Karpas-422 (cell line): ENCODE measurements at regions not wholly inside any gene's neighbourhood (a gene's known extent, or its start where the extent isn't known, plus 50 kb on each side); places are given as distances from the start of the nearest gene placed in this dataset.
"Not testable (repeated sequence)": the region's sequence is repeated elsewhere in the genome, so short reads cannot be mapped to it uniquely, and the experiment has no call there.

ENCODE experiments used
- DNase-seq: peaks from one replicate; pipeline ENCODE4 v3.0.0-alpha.2; 2015
- H2AFZ ChIP-seq: fragments of 200-600 bp; sonication (generic); 2 replicates; pipeline ENCODE4 v1.6.1; 2014; ENCODE audit warnings: antibody characterized with exemption, low read length, mixed read lengths
- H3K27ac ChIP-seq: fragments of 200-600 bp; sonication (generic); 2 replicates; pipeline ENCODE4 v1.5.1; 2014; ENCODE audit warnings: mild to moderate bottlenecking, low read length, moderate library complexity
- H3K27me3 ChIP-seq: fragments of 200-600 bp; sonication (generic); 2 replicates; pipeline ENCODE4 v1.6.1; 2014; ENCODE audit warnings: low read length, mixed read lengths
- H3K36me3 ChIP-seq: fragments of 200-600 bp; sonication (generic); 2 replicates; pipeline ENCODE4 v1.6.1; 2014; ENCODE audit warnings: low read length, mixed read lengths; ENCODE audit not compliant: insufficient read depth
- H3K4me1 ChIP-seq: fragments of 200-600 bp; sonication (generic); 2 replicates; pipeline ENCODE4 v1.6.1; 2014; ENCODE audit warnings: mild to moderate bottlenecking, low read length, mixed read lengths
- H3K4me2 ChIP-seq: fragments of 200-600 bp; sonication (generic); 2 replicates; pipeline ENCODE4 v1.6.1; 2014; ENCODE audit warnings: low read length, low read depth, mild to moderate bottlenecking; ENCODE audit not compliant: poor library complexity, severe bottlenecking
- H3K4me3 ChIP-seq: fragments of 200-600 bp; sonication (generic); 2 replicates; pipeline ENCODE4 v1.5.1; 2014; ENCODE audit warnings: mild to moderate bottlenecking, antibody characterized with exemption, low read length, mixed read lengths
- H3K79me2 ChIP-seq: fragments of 200-600 bp; sonication (generic); 2 replicates; pipeline ENCODE4 v1.6.1; 2014; ENCODE audit warnings: mild to moderate bottlenecking, low read length, mixed read lengths
- H3K9ac ChIP-seq: fragments of 200-600 bp; sonication (generic); 2 replicates; pipeline ENCODE4 v1.6.0; 2014; ENCODE audit warnings: low read length
- H3K9me2 ChIP-seq: fragments of 200-600 bp; sonication (generic), shearing (Covaris generic); replicated peaks from 2 replicates; pipeline ENCODE4 v1.6.0; 2014; ENCODE audit warnings: mild to moderate bottlenecking, low read length, moderate library complexity; ENCODE audit not compliant: insufficient read depth
- H3K9me3 ChIP-seq: fragments of 300-700, 200-600 bp; sonication (generic); 2 replicates; pipeline ENCODE4 v1.6.1; 2014; ENCODE audit warnings: low read length, mixed read lengths
- H4K20me1 ChIP-seq: fragments of 200-600 bp; sonication (generic); 2 replicates; pipeline ENCODE4 v1.6.1; 2014; ENCODE audit warnings: mild to moderate bottlenecking, antibody characterized with exemption, low read length, low read depth; ENCODE audit not compliant: insufficient read depth

GRCh38 chr9:38131729-38132128 is 62.7 kb upstream of the SHB start:
- Histone ChIP-seq H2AFZ (no peak overlapping the region), H3K79me2 (no peaks in the 10 kb centered on the region), H3K4me3 (no peak overlapping the region), H3K4me1 (no peaks in the 10 kb centered on the region), H3K9me2 (no peaks in the 10 kb centered on the region), H3K27me3 (peaks cover 4% of the 10 kb centered on the region; the same call in 1 of the 2 replicates), H4K20me1 (no peaks in the 10 kb centered on the region), H3K27ac (no peak overlapping the region), H3K36me3 (no peaks in the 10 kb centered on the region), H3K4me2 (no peak overlapping the region), H3K9ac (no peak overlapping the region), H3K9me3 (no peaks in the 10 kb centered on the region)
- no peak for DNase-seq

DNA sequence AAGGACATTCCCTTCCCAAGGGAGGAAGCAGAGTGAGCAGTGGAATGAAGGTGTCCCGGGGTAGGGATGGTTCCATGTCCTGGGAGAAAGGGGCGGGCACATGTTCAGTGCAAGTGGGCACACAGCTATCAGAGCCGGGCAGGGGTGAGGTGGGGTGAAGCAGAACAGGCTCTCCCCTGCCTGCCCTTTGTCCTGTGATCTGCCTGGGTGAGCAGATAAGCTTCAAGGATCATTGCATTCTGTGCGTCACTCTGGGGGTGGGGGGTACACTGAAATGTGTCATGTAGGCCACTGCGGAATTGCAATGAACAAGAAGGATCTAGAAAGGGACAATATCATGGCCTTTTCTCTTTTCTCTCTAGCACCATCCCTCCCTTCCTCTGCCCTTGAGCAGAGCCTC is 61.7 kb upstream of the SHB start:
- Histone ChIP-seq H4K20me1 (no peaks in the 10 kb centered on the region), H3K79me2 (no peaks in the 10 kb centered on the region), H3K4me1 (no peaks in the 10 kb centered on the region), H2AFZ (no peak overlapping the region), H3K9me2 (no peaks in the 10 kb centered on the region), H3K27ac (no peak overlapping the region), H3K9me3 (no peaks in the 10 kb centered on the region), H3K4me3 (no peak overlapping the region), H3K9ac (no peak overlapping the region), H3K27me3 (peaks cover 4% of the 10 kb centered on the region; the same call in 1 of the 2 replicates), H3K4me2 (no peak overlapping the region), H3K36me3 (no peaks in the 10 kb centered on the region)
- no peak for DNase-seq

GRCh38 chr9:38129366-38129765 is 60.3 kb upstream of the SHB start:
- no peak overlapping the region for H3K9ac ChIP-seq
- DNase-seq: no peak
- H3K4me3 ChIP-seq: no peak overlapping the region
- no peaks in the 10 kb centered on the region for H3K4me1 ChIP-seq
- H2AFZ ChIP-seq: no peak overlapping the region
- H3K36me3 ChIP-seq: no peaks in the 10 kb centered on the region
- H3K9me3 ChIP-seq: no peaks in the 10 kb centered on the region
- H3K27me3 ChIP-seq: peaks cover 4% of the 10 kb centered on the region; the same call in 1 of the 2 replicates
- H3K9me2 ChIP-seq: no peaks in the 10 kb centered on the region
- H3K79me2 ChIP-seq: no peaks in the 10 kb centered on the region
- H3K4me2 ChIP-seq: no peak overlapping the region
- H4K20me1 ChIP-seq: no peaks in the 10 kb centered on the region
- H3K27ac ChIP-seq: no peak overlapping the region

DNA sequence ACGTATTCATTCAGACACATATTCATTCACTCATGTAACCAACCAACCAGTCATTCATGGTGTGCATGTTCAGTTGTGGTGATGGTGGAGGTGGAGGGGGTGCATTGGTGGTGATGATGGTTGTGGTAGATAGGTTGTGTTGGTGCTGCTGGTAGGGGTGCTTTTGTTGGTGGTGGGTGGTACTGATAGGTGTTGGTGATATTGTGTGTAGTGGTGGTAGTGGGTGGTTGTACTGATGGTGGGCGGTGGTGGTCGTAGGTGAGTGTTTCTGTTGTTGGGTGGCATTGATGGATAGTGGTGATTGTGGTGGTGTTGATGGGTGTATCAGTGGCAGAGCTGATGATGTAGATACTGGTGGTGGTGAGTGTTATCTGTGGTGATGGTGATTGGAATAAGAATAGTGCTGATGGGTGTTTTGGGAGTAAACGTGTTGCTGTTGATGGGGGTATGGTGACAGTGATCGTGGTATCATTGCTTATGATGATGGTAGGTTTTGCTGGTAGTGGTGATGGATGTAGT is 59.8 kb upstream of the SHB start:
- Histone ChIP-seq H3K36me3 (no peaks in the 10 kb centered on the region), H3K79me2 (no peaks in the 10 kb centered on the region), H3K9me2 (no peaks in the 10 kb centered on the region), H2AFZ (no peak overlapping the region), H3K4me1 (no peaks in the 10 kb centered on the region), H3K9me3 (no peaks in the 10 kb centered on the region), H3K4me3 (no peak overlapping the region), H3K9ac (no peak overlapping the region), H3K27me3 (peaks cover 4% of the 10 kb centered on the region; the same call in 1 of the 2 replicates), H4K20me1 (no peaks in the 10 kb centered on the region), H3K4me2 (no peak overlapping the region), H3K27ac (no peak overlapping the region)
- no peak for DNase-seq

DNA sequence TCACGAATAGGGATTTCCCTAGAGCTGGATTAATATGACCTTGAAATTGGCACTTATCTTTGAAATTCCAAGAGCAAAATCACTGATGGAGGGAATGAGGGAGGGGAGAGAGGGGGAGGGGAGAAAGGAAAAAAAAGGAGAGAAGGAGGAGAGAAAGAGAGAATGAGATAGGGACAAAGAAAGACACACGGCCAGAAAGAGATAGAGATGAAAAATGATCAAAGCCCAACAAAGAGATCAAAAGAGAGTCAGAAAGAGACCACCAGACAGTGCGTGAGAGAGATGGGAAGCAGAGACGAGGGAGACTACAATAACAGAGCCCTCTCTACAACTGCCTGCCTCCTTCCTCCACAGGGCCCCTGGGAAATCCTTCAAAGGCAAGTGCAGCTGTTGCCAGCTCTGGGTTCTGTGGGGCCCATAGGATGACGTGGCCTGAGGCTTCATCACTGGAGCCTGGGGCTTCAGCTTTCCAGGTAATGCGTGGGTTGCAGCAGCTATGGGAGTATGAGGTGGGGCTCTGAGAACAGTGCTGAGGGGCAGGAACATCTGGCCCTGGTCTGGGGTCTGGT is 58.3 kb upstream of the SHB start:
- no peaks in the 10 kb centered on the region for H3K36me3 ChIP-seq
- no peak overlapping the region for H3K4me3 ChIP-seq
- no peak overlapping the region for H3K4me2 ChIP-seq
- no peak for DNase-seq
- no peak overlapping the region for H3K27ac ChIP-seq
- H3K9me2 ChIP-seq: no peaks in the 10 kb centered on the region
- no peaks in the 10 kb centered on the region for H3K4me1 ChIP-seq
- H4K20me1 ChIP-seq: no peaks in the 10 kb centered on the region
- no peak overlapping the region for H2AFZ ChIP-seq
- H3K9ac ChIP-seq: no peak overlapping the region
- peaks cover 4% of the 10 kb centered on the region; the same call in 1 of the 2 replicates for H3K27me3 ChIP-seq
- no peaks in the 10 kb centered on the region for H3K9me3 ChIP-seq
- no peaks in the 10 kb centered on the region for H3K79me2 ChIP-seq

DNA sequence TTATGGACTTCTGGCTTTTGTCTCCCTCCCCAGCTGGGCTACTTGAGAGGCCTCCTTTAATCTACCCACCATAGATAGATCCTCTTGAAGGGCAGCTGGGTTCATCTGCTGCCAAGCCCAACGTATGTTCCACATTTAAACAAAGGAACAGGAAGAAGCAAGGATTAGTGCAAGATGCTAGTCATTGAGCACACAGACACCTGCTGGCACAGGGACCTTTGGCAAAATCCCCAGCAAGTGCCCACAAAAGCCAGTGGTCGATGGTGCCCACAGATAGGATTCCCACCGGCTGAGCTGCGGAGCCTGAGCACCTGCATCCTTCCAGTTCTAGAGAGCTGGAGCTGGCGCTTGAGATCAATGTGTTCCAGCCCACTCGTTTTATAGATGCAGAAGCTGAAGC is 57.7 kb upstream of the SHB start:
- no peak overlapping the region for H3K9ac ChIP-seq
- DNase-seq: no peak
- no peaks in the 10 kb centered on the region for H3K79me2 ChIP-seq
- H3K9me3 ChIP-seq: no peaks in the 10 kb centered on the region
- no peak overlapping the region for H3K4me3 ChIP-seq
- no peaks in the 10 kb centered on the region for H3K36me3 ChIP-seq
- H3K9me2 ChIP-seq: no peaks in the 10 kb centered on the region
- no peak overlapping the region for H3K27ac ChIP-seq
- H3K4me1 ChIP-seq: no peaks in the 10 kb centered on the region
- H4K20me1 ChIP-seq: no peaks in the 10 kb centered on the region
- H3K27me3 ChIP-seq: peaks cover 4% of the 10 kb centered on the region; the same call in 1 of the 2 replicates
- H2AFZ ChIP-seq: no peak overlapping the region
- H3K4me2 ChIP-seq: no peak overlapping the region

DNA sequence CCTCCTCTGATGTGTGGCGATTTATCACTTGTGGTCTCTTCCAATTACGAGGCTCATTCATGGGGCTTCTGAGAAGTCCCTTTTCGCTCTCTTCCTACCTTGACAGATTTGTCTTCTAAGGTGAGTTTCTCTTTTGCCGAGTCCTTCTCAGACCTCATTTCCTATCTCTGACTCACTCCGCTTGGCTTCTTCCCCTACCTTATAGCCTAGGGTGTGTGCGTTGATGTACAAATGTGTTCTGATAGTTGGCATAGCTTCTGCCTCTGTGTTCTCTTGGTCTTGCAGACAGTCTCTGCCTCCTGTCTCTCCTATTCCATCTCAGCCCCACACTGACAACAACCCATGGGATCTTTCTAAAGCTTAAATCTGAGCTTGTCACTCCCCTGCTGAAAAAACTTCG is 56.9 kb upstream of the SHB start:
- H2AFZ ChIP-seq: no peak overlapping the region
- DNase-seq: no peak
- no peak overlapping the region for H3K27ac ChIP-seq
- peaks cover 4% of the 10 kb centered on the region; the same call in 1 of the 2 replicates for H3K27me3 ChIP-seq
- H3K9me3 ChIP-seq: no peaks in the 10 kb centered on the region
- no peaks in the 10 kb centered on the region for H3K36me3 ChIP-seq
- H3K4me1 ChIP-seq: no peaks in the 10 kb centered on the region
- no peak overlapping the region for H3K4me2 ChIP-seq
- no peaks in the 10 kb centered on the region for H3K9me2 ChIP-seq
- no peak overlapping the region for H3K9ac ChIP-seq
- H3K79me2 ChIP-seq: no peaks in the 10 kb centered on the region
- H3K4me3 ChIP-seq: no peak overlapping the region
- H4K20me1 ChIP-seq: no peaks in the 10 kb centered on the region

GRCh38 chr9:38123359-38123758 is 54.3 kb upstream of the SHB start:
- not testable (repeated sequence) for H3K36me3 ChIP-seq, H3K4me1 ChIP-seq, H3K4me2 ChIP-seq, H3K9me3 ChIP-seq, H3K79me2 ChIP-seq, H4K20me1 ChIP-seq, H3K9me2 ChIP-seq, H3K4me3 ChIP-seq, H2AFZ ChIP-seq, DNase-seq, H3K9ac ChIP-seq, H3K27me3 ChIP-seq, H3K27ac ChIP-seq
